Endodermal cell (in vitro differentiated cells): ENCODE measurements at regions not wholly inside any gene's neighbourhood (a gene's known extent, or its start where the extent isn't known, plus 50 kb on each side); places are given as distances from the start of the nearest gene placed in this dataset.
"Not testable (repeated sequence)": the region's sequence is repeated elsewhere in the genome, so short reads cannot be mapped to it uniquely, and the experiment has no call there.

ENCODE experiments used
- DNase-seq: peaks from one replicate; pipeline ENCODE4 v3.0.0-alpha.2; 2017
- H3K27ac ChIP-seq: 2 replicates; pipeline ENCODE4 v1.5.1; 2013; ENCODE audit warnings: mild to moderate bottlenecking, low read depth, low read length, moderate library complexity
- H3K27me3 ChIP-seq: 2 replicates; pipeline ENCODE4 v1.6.1; 2013; ENCODE audit warnings: mild to moderate bottlenecking, low read length, moderate library complexity; ENCODE audit not compliant: insufficient read depth, control insufficient read depth, poor library complexity, severe bottlenecking
- H3K36me3 ChIP-seq: 2 replicates; pipeline ENCODE4 v1.7.0; 2013; ENCODE audit warnings: mild to moderate bottlenecking, low read length, moderate library complexity; ENCODE audit not compliant: control insufficient read depth, insufficient read depth
- H3K4me1 ChIP-seq: one replicate; pipeline ENCODE4 v1.7.0; 2013; ENCODE audit warnings: low read length; ENCODE audit not compliant: control insufficient read depth, insufficient read depth
- H3K4me3 ChIP-seq: 2 replicates; pipeline ENCODE4 v1.5.1; 2013; ENCODE audit warnings: mild to moderate bottlenecking, low read length, moderate library complexity
- H3K9ac ChIP-seq: 2 replicates; pipeline ENCODE4 v1.6.1; 2013; ENCODE audit warnings: mild to moderate bottlenecking, low read length, moderate library complexity; ENCODE audit not compliant: poor library complexity, severe bottlenecking; ENCODE audit errors: extremely low read depth
- H3K9me3 ChIP-seq: 2 replicates; pipeline ENCODE4 v1.6.1; 2013; ENCODE audit warnings: mild to moderate bottlenecking, low read length, moderate library complexity; ENCODE audit not compliant: control insufficient read depth
- H3K27ac Mint-ChIP-seq: 2 replicates; pipeline ENCODE4 v1.8.0; 2020; ENCODE audit warnings: mixed read lengths
- H3K27me3 Mint-ChIP-seq: 2 replicates; pipeline ENCODE4 v1.8.0; 2021; ENCODE audit warnings: mild to moderate bottlenecking, mixed read lengths; ENCODE audit not compliant: insufficient read depth
- H3K36me3 Mint-ChIP-seq: 2 replicates; pipeline ENCODE4 v1.8.0; 2020; ENCODE audit warnings: low read depth, mixed read lengths
- H3K4me1 Mint-ChIP-seq: 2 replicates; pipeline ENCODE4 v1.8.0; 2020; ENCODE audit warnings: mixed read lengths
- H3K4me3 Mint-ChIP-seq: 2 replicates; pipeline ENCODE4 v1.8.0; 2020; ENCODE audit warnings: mild to moderate bottlenecking, moderate library complexity, mixed read lengths
- H3K9me3 Mint-ChIP-seq: 2 replicates; pipeline ENCODE4 v1.8.0; 2020; ENCODE audit warnings: mild to moderate bottlenecking, mixed read lengths
- WGBS, 2 experiments: methylation state at CpG; one replicate each; pipeline versions ENCODE4 v1.1.5 to v1.1.7; 2013; ENCODE audit warnings: missing lambda C conversion rate in 2 of 2, mixed read lengths in 1 of 2; ENCODE audit not compliant: insufficient coverage in 1 of 2, insufficient read length in 1 of 2; 5-methylcytosine and 5-hydroxymethylcytosine counted together
- TF ChIP-seq, protein P1 (sequence below): fragments of 200-600 bp; sonication (generic); conservative IDR thresholded peaks from 2 replicates; pipeline ENCODE4 v1.5.0; 2021; ENCODE audit warnings: antibody characterized with exemption, mild to moderate bottlenecking

DNA sequence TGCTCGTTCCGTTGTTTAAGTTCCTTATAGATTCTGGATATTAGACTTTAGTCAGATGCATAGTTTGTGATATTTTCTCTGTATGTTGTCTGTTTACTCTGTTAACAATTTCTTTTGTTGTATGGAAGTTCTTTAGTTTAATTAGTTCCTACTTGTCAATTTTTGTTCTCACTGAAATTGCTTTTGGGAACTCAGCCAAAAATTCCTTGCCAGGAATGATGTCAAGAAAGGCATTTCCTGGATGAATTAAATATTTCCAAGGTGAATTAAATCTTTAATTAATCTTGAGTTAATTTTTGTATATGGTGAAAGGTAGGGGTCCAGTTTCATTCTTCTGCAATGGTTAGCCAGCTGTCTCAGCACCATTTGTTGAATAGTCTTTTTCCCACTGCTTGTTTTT lies 406.2 kb upstream of the NOX3 start:
- Mint-ChIP-seq H3K4me1 (no peaks in the 10 kb centered on the region), H3K27me3 (no peaks in the 10 kb centered on the region)

DNA sequence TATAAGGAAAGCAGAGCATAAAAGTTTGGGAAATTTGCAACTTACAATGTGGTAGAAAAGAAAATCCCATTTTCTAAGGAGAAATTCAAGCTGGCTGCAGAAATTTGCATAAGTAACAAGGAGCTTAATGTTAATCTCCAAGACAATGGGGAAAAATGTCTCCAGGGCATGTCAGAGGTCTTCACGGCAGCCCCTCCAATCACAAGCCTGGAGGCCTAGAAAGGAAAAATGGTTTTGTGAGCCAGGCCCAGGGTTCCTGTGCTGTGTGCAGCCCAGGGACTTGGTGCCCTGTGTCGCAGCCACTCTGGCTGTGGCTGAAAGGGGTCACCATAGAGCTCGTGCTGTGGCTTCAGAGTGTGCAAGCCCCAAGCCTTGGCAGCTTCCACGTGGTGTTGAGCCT lies 403.3 kb upstream of the NOX3 start:
- H3K4me3 ChIP-seq, H3K27me3 ChIP-seq, DNase-seq, H3K9ac ChIP-seq, H3K27ac ChIP-seq, H3K36me3 Mint-ChIP-seq, H3K27ac Mint-ChIP-seq, H3K4me1 ChIP-seq, H3K4me1 Mint-ChIP-seq, H3K27me3 Mint-ChIP-seq, H3K36me3 ChIP-seq, H3K4me3 Mint-ChIP-seq: not testable (repeated sequence)
- peaks cover 30% of the 10 kb centered on the region for H3K9me3 Mint-ChIP-seq
- WGBS, 2 experiments, result 89 to 97% methylated on average over 4 of the region's 4 CpGs
- peaks cover 12% of the 10 kb centered on the region for H3K9me3 ChIP-seq

More for the DNA sequence above, 406.2 kb upstream of the NOX3 start:
- Mint-ChIP-seq H3K4me3 (no peak overlapping the region), H3K9me3 (peaks cover 36% of the 10 kb centered on the region), H3K36me3 (no peaks in the 10 kb centered on the region), H3K27ac (no peak overlapping the region)
- TF ChIP-seq, protein P1, sequence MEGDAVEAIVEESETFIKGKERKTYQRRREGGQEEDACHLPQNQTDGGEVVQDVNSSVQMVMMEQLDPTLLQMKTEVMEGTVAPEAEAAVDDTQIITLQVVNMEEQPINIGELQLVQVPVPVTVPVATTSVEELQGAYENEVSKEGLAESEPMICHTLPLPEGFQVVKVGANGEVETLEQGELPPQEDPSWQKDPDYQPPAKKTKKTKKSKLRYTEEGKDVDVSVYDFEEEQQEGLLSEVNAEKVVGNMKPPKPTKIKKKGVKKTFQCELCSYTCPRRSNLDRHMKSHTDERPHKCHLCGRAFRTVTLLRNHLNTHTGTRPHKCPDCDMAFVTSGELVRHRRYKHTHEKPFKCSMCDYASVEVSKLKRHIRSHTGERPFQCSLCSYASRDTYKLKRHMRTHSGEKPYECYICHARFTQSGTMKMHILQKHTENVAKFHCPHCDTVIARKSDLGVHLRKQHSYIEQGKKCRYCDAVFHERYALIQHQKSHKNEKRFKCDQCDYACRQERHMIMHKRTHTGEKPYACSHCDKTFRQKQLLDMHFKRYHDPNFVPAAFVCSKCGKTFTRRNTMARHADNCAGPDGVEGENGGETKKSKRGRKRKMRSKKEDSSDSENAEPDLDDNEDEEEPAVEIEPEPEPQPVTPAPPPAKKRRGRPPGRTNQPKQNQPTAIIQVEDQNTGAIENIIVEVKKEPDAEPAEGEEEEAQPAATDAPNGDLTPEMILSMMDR, result no peak
- DNase-seq, result no peak
- WGBS, 2 experiments, result 96 to 100% methylated on average over 2 of the region's 2 CpGs
- no peaks in the 10 kb centered on the region for H3K4me1 ChIP-seq
- no peaks in the 10 kb centered on the region for H3K36me3 ChIP-seq
- H3K9ac ChIP-seq, result no peak overlapping the region
- no peak overlapping the region for H3K27ac ChIP-seq
- H3K4me3 ChIP-seq, result no peak overlapping the region
- H3K9me3 ChIP-seq, result peaks cover 12% of the 10 kb centered on the region
- H3K27me3 ChIP-seq, result no peaks in the 10 kb centered on the region

DNA sequence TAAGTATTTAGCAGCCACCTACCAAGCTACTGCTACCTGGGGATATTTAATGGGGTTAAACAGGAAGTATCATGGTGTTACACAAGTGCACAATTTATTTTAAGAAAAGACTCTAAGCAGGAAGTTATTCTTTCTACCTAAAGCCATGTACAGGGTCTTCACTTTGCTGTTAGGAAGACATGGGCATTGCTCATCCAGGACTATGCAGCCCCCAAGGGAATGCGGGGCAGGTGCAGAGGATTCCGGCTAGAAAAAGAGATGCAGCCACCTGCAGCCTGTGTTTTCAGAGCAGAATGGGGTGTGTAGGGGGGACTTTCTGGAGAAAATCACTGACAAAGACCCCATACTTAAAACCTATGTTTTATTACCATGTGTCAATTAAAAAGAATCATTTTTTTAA lies 399.1 kb upstream of the NOX3 start:
- H3K36me3 ChIP-seq, result no peaks in the 10 kb centered on the region
- H3K27ac ChIP-seq, result no peak overlapping the region
- no peaks in the 10 kb centered on the region for H3K27me3 ChIP-seq
- H3K36me3 Mint-ChIP-seq, result no peaks in the 10 kb centered on the region
- WGBS, 2 experiments, result 95% methylated on average over 2 of the region's 2 CpGs; no CpG with 5 or more reads in 1 of the 2 experiments
- H3K9ac ChIP-seq, result no peak overlapping the region
- peaks cover 19% of the 10 kb centered on the region for H3K9me3 Mint-ChIP-seq
- H3K27me3 Mint-ChIP-seq, result no peaks in the 10 kb centered on the region
- TF ChIP-seq, protein P1, result no peak
- DNase-seq, result no peak
- H3K4me1 ChIP-seq, result no peaks in the 10 kb centered on the region
- H3K9me3 ChIP-seq, result peaks cover 12% of the 10 kb centered on the region
- no peak overlapping the region for H3K4me3 Mint-ChIP-seq
- no peak overlapping the region for H3K4me3 ChIP-seq
- H3K27ac Mint-ChIP-seq, result no peak overlapping the region
- no peaks in the 10 kb centered on the region for H3K4me1 Mint-ChIP-seq

DNA sequence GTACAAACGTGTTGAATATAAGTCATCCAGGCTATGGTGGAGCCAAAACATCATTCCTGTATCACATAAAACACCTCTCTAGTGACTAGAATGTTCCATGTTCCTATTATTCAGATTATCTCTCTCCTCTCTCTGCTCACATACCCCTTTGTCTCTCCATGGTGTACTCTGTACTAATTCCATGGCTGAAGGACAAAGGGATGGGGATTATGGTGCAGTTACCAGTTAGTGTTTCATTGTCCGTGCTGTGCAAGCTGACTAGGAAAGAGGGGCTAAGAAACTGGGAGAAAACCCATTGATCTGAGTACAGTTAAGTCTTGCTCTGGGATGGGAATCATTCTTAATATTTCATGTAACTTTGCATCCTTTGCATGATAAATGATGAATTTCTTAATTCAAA lies 397.4 kb upstream of the NOX3 start:
- H3K27ac ChIP-seq, result no peak overlapping the region
- DNase-seq, result no peak
- Mint-ChIP-seq H3K4me1 (no peaks in the 10 kb centered on the region), H3K27ac (no peak overlapping the region), H3K9me3 (peaks cover 2% of the 10 kb centered on the region), H3K27me3 (no peaks in the 10 kb centered on the region), H3K36me3 (no peaks in the 10 kb centered on the region), H3K4me3 (no peak overlapping the region)
- H3K36me3 ChIP-seq, result no peaks in the 10 kb centered on the region
- no peak overlapping the region for H3K4me3 ChIP-seq
- no peaks in the 10 kb centered on the region for H3K4me1 ChIP-seq
- 93 to 100% methylated on average over 1 to 2 of the region's 2 CpGs for WGBS, 2 experiments
- no peaks in the 10 kb centered on the region for H3K9me3 ChIP-seq
- no peaks in the 10 kb centered on the region for H3K27me3 ChIP-seq
- TF ChIP-seq, protein P1, result no peak
- H3K9ac ChIP-seq, result no peak overlapping the region
